Stimulated activated CD8-positive, alpha-beta memory T cell treated with anti-CD3 and anti-CD28 coated beads, Interleukin-15, amount 100 ng/mL, for 48 hours (primary cell): ENCODE measurements at regions not wholly inside any gene's neighbourhood (a gene's known extent, or its start where the extent isn't known, plus 50 kb on each side); places are given as distances from the start of the nearest gene placed in this dataset.
"Not testable (repeated sequence)": the region's sequence is repeated elsewhere in the genome, so short reads cannot be mapped to it uniquely, and the experiment has no call there.

Source experiments
- DNase-seq, 2 donors: peaks; one replicate each; pipeline ENCODE4 v3.0.0-alpha.2; 2020; ENCODE audit warnings: low read depth in 2 of 2

- not testable (repeated sequence) for DNase-seq
Observed at GRCh38 chr3:59360312-59360711, 310.5 kb upstream of the CFAP20DC start.

GRCh38 chr3:59341459-59341858 lies 291.6 kb upstream of the CFAP20DC start:
- DNase-seq: no peak

- no peak for DNase-seq
Observed at GRCh38 chr3:59339818-59340217, 290.0 kb upstream of the CFAP20DC start.

- DNase-seq: no peak
Observed at GRCh38 chr3:59338934-59339333, 289.1 kb upstream of the CFAP20DC start.

- no peak for DNase-seq
Observed at GRCh38 chr3:59335338-59335737, 285.5 kb upstream of the CFAP20DC start.

GRCh38 chr3:59334585-59334984 lies 284.8 kb upstream of the CFAP20DC start:
- no peak for DNase-seq

GRCh38 chr3:59327376-59327808 lies 277.6 kb upstream of the CFAP20DC start:
- no peak for DNase-seq

- DNase-seq: no peak
Observed at GRCh38 chr3:59326246-59327024, 276.6 kb upstream of the CFAP20DC start.

- DNase-seq: no peak
Observed at GRCh38 chr3:59321881-59322540, 272.2 kb upstream of the CFAP20DC start.

GRCh38 chr3:59320080-59320479 lies 270.3 kb upstream of the CFAP20DC start:
- no peak for DNase-seq

- DNase-seq: no peak
Observed at GRCh38 chr3:59319442-59319841, 269.6 kb upstream of the CFAP20DC start.

- DNase-seq: no peak
Observed at GRCh38 chr3:59318881-59319280, 269.1 kb upstream of the CFAP20DC start.

- no peak for DNase-seq
Observed at GRCh38 chr3:59317386-59317785, 267.6 kb upstream of the CFAP20DC start.

- no peak for DNase-seq
Observed at GRCh38 chr3:59316688-59317275, 267.0 kb upstream of the CFAP20DC start.

- DNase-seq: peak in 1 of 2 donors; percentile 17
Observed at GRCh38 chr3:59313365-59313764, 263.5 kb upstream of the CFAP20DC start.

- DNase-seq: no peak
Observed at GRCh38 chr3:59311231-59311630, 261.4 kb upstream of the CFAP20DC start.

- no peak for DNase-seq
Observed at GRCh38 chr3:59310736-59311135, 260.9 kb upstream of the CFAP20DC start.

GRCh38 chr3:59308684-59309083 lies 258.9 kb upstream of the CFAP20DC start:
- DNase-seq: no peak

- DNase-seq: no peak
Observed at GRCh38 chr3:59308001-59308400, 258.2 kb upstream of the CFAP20DC start.

- no peak for DNase-seq
Observed at GRCh38 chr3:59306436-59306835, 256.6 kb upstream of the CFAP20DC start.

- DNase-seq: no peak
Observed at GRCh38 chr3:59304296-59304695, 254.5 kb upstream of the CFAP20DC start.

GRCh38 chr3:59303452-59303851 lies 253.6 kb upstream of the CFAP20DC start:
- no peak for DNase-seq

GRCh38 chr3:59302442-59302841 lies 252.6 kb upstream of the CFAP20DC start:
- DNase-seq: no peak
